ENCODE measurements at regions not wholly inside any gene's neighbourhood (a gene's known extent, or its start where the extent isn't known, plus 50 kb on each side); places are given as distances from the start of the nearest gene placed in this dataset.
"Not testable (repeated sequence)": the region's sequence is repeated elsewhere in the genome, so short reads cannot be mapped to it uniquely, and the experiment has no call there.

DNA sequence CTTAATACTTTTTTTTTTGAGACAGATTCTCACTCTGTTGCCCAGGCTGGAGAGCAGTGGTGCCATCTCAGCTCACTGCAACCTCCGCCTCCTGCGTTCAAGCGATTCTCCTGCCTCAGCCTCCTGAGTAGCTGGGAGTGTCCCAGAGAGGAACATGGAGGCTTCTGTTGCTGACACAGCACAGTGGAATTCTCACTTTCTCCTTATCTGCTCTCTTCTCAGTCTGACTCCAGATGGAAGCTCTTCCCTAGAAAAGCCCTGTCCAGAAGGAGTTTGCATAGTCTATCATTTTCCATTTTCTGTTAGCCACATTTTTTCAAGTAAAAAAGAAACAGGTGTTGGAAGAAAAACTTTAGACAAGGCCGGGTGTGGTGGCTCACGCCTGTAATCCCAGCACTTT lies 98.5 kb upstream of the KIF26B start:
- TF ChIP-seq, protein P1, sequence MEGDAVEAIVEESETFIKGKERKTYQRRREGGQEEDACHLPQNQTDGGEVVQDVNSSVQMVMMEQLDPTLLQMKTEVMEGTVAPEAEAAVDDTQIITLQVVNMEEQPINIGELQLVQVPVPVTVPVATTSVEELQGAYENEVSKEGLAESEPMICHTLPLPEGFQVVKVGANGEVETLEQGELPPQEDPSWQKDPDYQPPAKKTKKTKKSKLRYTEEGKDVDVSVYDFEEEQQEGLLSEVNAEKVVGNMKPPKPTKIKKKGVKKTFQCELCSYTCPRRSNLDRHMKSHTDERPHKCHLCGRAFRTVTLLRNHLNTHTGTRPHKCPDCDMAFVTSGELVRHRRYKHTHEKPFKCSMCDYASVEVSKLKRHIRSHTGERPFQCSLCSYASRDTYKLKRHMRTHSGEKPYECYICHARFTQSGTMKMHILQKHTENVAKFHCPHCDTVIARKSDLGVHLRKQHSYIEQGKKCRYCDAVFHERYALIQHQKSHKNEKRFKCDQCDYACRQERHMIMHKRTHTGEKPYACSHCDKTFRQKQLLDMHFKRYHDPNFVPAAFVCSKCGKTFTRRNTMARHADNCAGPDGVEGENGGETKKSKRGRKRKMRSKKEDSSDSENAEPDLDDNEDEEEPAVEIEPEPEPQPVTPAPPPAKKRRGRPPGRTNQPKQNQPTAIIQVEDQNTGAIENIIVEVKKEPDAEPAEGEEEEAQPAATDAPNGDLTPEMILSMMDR (IDR thresholded peaks at IDR 0.05) = not testable (repeated sequence)
- not testable (repeated sequence) for TF ChIP-seq POLR2A (IDR thresholded peaks at IDR 0.05)

Measured in body of pancreas (tissue), 4 donors.